Psoas muscle (tissue), 7 donors: ENCODE measurements at regions not wholly inside any gene's neighbourhood (a gene's known extent, or its start where the extent isn't known, plus 50 kb on each side); places are given as distances from the start of the nearest gene placed in this dataset.

Experiments used
- ATAC-seq, 4 donors: fragments of 200-7000 bp; cut with Tn5 transposase; one replicate each; pipeline ENCODE4 v1.9.1; 2020; ENCODE audit warnings: moderate library complexity in 3 of 4, mild to moderate bottlenecking in 2 of 4
- DNase-seq, 2 donors: peaks; one replicate each; pipeline ENCODE4 v3.0.0-alpha.2; 2020
- H3K27ac ChIP-seq: fragments of 200-600 bp; one replicate; pipeline ENCODE4 v1.8.0; 2022
- H3K27me3 ChIP-seq, 3 donors: fragments of 200-600 bp in 1 of 3; one replicate each; pipeline versions ENCODE4 v1.6.1 to v1.8.0; 2013 to 2022; ENCODE audit warnings: low read length in 2 of 3, mild to moderate bottlenecking in 2 of 3, moderate library complexity in 1 of 3; ENCODE audit not compliant: insufficient read depth in 3 of 3
- H3K36me3 ChIP-seq, 2 donors: fragments of 200-600 bp in 1 of 2; one replicate each; pipeline versions ENCODE4 v1.6.1 to v1.8.0; 2013 to 2022; ENCODE audit warnings: low read depth in 1 of 2, mild to moderate bottlenecking in 1 of 2, moderate library complexity in 1 of 2; ENCODE audit not compliant: insufficient read depth in 1 of 2
- H3K4me1 ChIP-seq: fragments of 200-600 bp; one replicate; pipeline ENCODE4 v1.8.0; 2022
- H3K4me3 ChIP-seq: fragments of 200-600 bp; one replicate; pipeline ENCODE4 v1.8.0; 2022; ENCODE audit warnings: mild to moderate bottlenecking
- H3K9me3 ChIP-seq: fragments of 200-600 bp; one replicate; pipeline ENCODE4 v1.8.0; 2022
- CTCF ChIP-seq: fragments of 200-600 bp; IDR thresholded peaks from one replicate; pipeline ENCODE4 v1.8.0; 2022; ENCODE audit warnings: antibody characterized with exemption
- WGBS, 3 donors: extraction: QIAGEN DNeasy Blood & Tissue Kit; methylation state at CpG; one replicate each; pipeline versions ENCODE4 v1.1.6 to v1.1.7; 2013; 5-methylcytosine and 5-hydroxymethylcytosine counted together
- intact Hi-C, 2 donors: fragments of 100-400 bp; cut with DNase I; formaldehyde crosslinking; loops; one replicate each; pipeline versions ENCODE4 v1.11.0 to v1.14.2; 2022
- donor health status: healthy with polysubstance abuse.
- donor health status: DM: no; HTN: no; CAD: no; lungs with moderate emphysema.
- donor health status: Bipolar disorder and iron deficiency.
- donor health status: healthy.
- donor health status: DM: yes; HTN: yes; CAD: no.
- donor health status: DM: no; HTN: no; CAD: no.
- donor health status: DM: yes; HTN: yes; CAD: no.

GRCh38 chr14:94857950-94858349, 88.0 kb upstream of the GSC start:
- WGBS, 3 donors: 23 to 42% (median 23%) methylated on average over 5 of the region's 5 CpGs
- H3K27ac ChIP-seq: no peak overlapping the region
- ATAC-seq: no peak
- H3K4me1 ChIP-seq: no peaks in the 10 kb centered on the region
- intact Hi-C loops: no loop called here
- TF ChIP-seq CTCF: no peak
- no peak for DNase-seq
- peaks cover 6% of the 10 kb centered on the region for H3K9me3 ChIP-seq
- H3K4me3 ChIP-seq: no peak overlapping the region
- H3K27me3 ChIP-seq: peaks cover 0 to 9% (median 0%) of the 10 kb centered on the region in 3 donors
- no peaks in the 10 kb centered on the region for H3K36me3 ChIP-seq

DNA sequence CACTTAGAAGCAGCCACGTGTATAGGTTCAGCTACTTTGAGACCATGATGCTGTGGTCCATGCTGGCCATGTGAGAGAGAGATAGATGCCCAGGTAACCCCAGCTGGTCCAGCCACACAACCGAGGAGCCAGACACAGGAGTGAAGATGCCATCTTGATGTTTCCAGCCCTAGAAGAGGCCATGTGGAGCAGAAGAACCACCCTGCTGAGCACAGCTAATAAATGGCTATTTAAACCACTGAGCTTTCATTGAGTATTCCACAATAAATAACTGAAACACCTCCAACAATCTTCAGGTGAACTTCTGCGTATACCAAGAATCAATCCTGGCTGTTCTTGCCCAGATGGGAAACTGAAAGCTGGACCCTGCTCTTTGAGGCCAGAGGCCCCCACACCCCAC, 84.0 kb upstream of the GSC start:
- Histone ChIP-seq H3K27me3 (peaks cover 0 to 6% (median 0%) of the 10 kb centered on the region in 3 donors), H3K4me1 (no peaks in the 10 kb centered on the region), H3K27ac (no peak overlapping the region), H3K9me3 (peaks cover 6% of the 10 kb centered on the region), H3K4me3 (no peak overlapping the region), H3K36me3 (no peaks in the 10 kb centered on the region)
- TF ChIP-seq CTCF: no peak
- ATAC-seq: no peak
- intact Hi-C loops: no loop called here
- 83 to 90% (median 88%) methylated on average over 3 of the region's 3 CpGs for WGBS, 3 donors
- DNase-seq: no peak

DNA sequence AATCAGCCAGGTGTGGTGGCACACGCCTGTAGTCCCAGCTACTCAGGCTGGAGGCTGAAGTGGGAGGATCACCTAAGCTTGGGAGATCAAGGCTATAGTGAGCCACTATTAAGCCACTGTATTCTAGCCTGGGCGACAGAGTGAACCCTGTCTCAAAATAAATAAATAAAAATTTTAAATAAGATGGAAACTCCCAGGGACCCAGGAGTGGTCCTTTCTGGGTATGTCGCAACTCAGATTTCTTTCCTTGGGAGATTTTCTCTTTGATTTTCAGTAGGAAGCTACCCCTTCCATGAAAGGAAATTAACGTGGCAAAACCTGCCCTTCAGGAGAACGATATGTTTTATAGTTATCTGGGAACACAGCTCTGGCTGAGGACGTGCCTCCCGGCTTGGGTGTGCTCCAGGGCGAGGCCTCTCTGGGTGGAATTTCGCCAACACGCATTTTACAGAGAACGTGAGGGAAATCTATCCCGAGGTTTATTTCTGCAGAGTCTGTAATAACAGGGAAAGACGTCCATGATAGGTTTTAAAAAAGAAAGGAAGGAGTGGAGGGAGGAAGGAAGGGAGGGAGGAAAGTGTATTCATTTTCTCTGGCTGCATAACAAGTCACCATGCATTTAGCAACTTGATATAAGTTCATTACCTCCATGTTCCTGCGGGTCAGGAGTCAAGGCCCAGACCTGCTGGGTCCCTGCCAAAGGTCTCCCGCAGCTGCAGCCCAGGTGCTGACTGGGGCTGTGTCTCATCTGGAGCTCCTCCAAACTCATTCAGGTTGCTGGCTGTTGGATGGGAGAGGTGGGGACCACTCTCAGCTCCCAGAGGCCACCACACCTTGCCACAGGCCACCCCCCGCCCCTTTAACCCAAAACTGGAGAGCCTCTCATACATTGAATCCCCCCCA, 80.6 kb upstream of the GSC start:
- Histone ChIP-seq H3K4me1 (no peaks in the 10 kb centered on the region), H3K4me3 (no peak overlapping the region), H3K27ac (no peak overlapping the region), H3K9me3 (peaks cover 6% of the 10 kb centered on the region), H3K36me3 (no peaks in the 10 kb centered on the region), H3K27me3 (no peaks in the 10 kb centered on the region)
- ATAC-seq (no peak), DNase-seq (no peak)
- WGBS, 3 donors: 37 to 43% (median 42%) methylated on average over 16 of the region's 16 CpGs
- TF ChIP-seq CTCF: no peak
- intact Hi-C loops: no loop called here

DNA sequence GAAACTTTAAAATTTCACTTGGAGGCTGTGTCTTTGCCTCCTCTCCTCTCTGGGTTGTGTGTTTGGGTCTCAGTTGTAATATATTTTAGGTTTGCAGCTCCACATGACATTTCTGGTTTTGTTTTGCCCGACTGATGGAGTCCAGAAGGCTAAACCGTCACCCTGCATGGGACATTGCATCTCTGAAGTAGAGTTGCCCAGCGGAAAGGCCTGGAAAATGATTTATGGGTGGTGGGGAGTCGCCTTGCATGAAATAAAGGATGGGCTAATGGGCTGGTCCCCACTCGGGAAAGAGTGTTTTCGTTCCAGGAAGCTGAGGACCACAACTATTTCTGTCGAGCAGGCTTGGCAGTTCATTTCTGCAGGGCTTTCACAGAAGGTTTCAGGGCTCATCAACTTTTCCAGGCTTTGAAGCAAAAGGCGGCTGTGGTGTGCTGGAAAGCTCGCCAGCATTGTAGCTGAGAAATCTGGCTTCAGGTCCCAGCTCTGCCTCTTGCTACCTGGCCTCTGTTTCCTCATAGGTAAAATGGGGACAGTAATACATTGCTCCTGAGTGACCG, 74.8 kb upstream of the GSC start:
- intact Hi-C loops: no loop called here
- Histone ChIP-seq H3K4me1 (no peaks in the 10 kb centered on the region), H3K9me3 (no peaks in the 10 kb centered on the region), H3K36me3 (no peaks in the 10 kb centered on the region), H3K4me3 (no peak overlapping the region), H3K27me3 (no peaks in the 10 kb centered on the region), H3K27ac (no peak overlapping the region)
- DNase-seq (no peak), ATAC-seq (no peak)
- WGBS, 3 donors: 61 to 64% (median 63%) methylated on average over 10 of the region's 10 CpGs
- TF ChIP-seq CTCF: no peak
